Loucy (cell line): ENCODE measurements at regions not wholly inside any gene's neighbourhood (a gene's known extent, or its start where the extent isn't known, plus 50 kb on each side); places are given as distances from the start of the nearest gene placed in this dataset.

ENCODE experiments used
- H2AFZ ChIP-seq: fragments of 200-600 bp; sonication (generic); 2 replicates; pipeline ENCODE4 v1.6.0; 2016; ENCODE audit warnings: antibody characterized with exemption, mild to moderate bottlenecking, low read length, moderate library complexity
- H3F3A ChIP-seq: fragments of 200-600 bp; 2 replicates; pipeline ENCODE4 v1.6.0; 2016; ENCODE audit warnings: antibody characterized with exemption, low read depth, mild to moderate bottlenecking
- H3K27me3 ChIP-seq: fragments of 200-600 bp; sonication (generic); 2 replicates; pipeline ENCODE4 v1.6.1; 2014; ENCODE audit warnings: low read length, mild to moderate bottlenecking; ENCODE audit not compliant: insufficient read depth, poor library complexity, severe bottlenecking
- H3K36me3 ChIP-seq: fragments of 200-600 bp; sonication (generic); 2 replicates; pipeline ENCODE4 v1.6.1; 2016; ENCODE audit warnings: low read length; ENCODE audit not compliant: insufficient read depth
- H3K4me1 ChIP-seq: fragments of 200-600 bp; sonication (generic); 2 replicates; pipeline ENCODE4 v1.5.1; 2014; ENCODE audit warnings: low read length, mild to moderate bottlenecking; ENCODE audit not compliant: insufficient read depth, poor library complexity, severe bottlenecking
- H3K4me2 ChIP-seq: fragments of 200-600 bp; sonication (generic); 2 replicates; pipeline ENCODE4 v1.6.0; 2014; ENCODE audit warnings: antibody characterized with exemption, low read length, low read depth, mild to moderate bottlenecking; ENCODE audit not compliant: poor library complexity, severe bottlenecking
- H3K4me3 ChIP-seq: fragments of 200-600 bp; sonication (generic); 2 replicates; pipeline ENCODE4 v1.5.1; 2014; ENCODE audit warnings: low read length, mild to moderate bottlenecking, mixed read lengths; ENCODE audit not compliant: poor library complexity, severe bottlenecking
- H3K79me2 ChIP-seq: fragments of 200-600 bp; sonication (generic); 2 replicates; pipeline ENCODE4 v1.6.1; 2014; ENCODE audit warnings: low read length; ENCODE audit not compliant: insufficient read depth
- H3K9ac ChIP-seq: fragments of 200-600 bp; sonication (generic); 2 replicates; pipeline ENCODE4 v1.6.0; 2014; ENCODE audit warnings: mild to moderate bottlenecking, low read depth, low read length, moderate library complexity; ENCODE audit not compliant: poor library complexity, severe bottlenecking
- H3K9me2 ChIP-seq: fragments of 200-600 bp; sonication (generic); replicated peaks from 2 replicates; pipeline ENCODE4 v1.6.1; 2016; ENCODE audit warnings: low read depth, low read length, mixed read lengths
- H3K9me3 ChIP-seq: fragments of 200-600 bp; sonication (generic); 2 replicates; pipeline ENCODE4 v1.6.1; 2014; ENCODE audit warnings: mild to moderate bottlenecking, antibody characterized with exemption, low read length, low read depth; ENCODE audit not compliant: insufficient read depth
- H4K20me1 ChIP-seq: fragments of 200-600 bp; sonication (generic); 2 replicates; pipeline ENCODE4 v1.6.0; 2014; ENCODE audit warnings: antibody characterized with exemption, low read length, mild to moderate bottlenecking; ENCODE audit not compliant: insufficient read depth, poor library complexity, severe bottlenecking
- EZH2phosphoT487 ChIP-seq: fragments of 200-600 bp; IDR thresholded peaks from 2 replicates; pipeline ENCODE4 v1.6.1; 2018; ENCODE audit warnings: antibody characterized with exemption, mild to moderate bottlenecking, moderate library complexity, borderline replicate concordance
- TF ChIP-seq, protein P1 (sequence below): fragments of 200-600 bp; sonication (generic); conservative IDR thresholded peaks from 2 replicates; pipeline ENCODE4 v1.5.1; 2014; ENCODE audit warnings: mild to moderate bottlenecking, antibody characterized with exemption, low read length

DNA sequence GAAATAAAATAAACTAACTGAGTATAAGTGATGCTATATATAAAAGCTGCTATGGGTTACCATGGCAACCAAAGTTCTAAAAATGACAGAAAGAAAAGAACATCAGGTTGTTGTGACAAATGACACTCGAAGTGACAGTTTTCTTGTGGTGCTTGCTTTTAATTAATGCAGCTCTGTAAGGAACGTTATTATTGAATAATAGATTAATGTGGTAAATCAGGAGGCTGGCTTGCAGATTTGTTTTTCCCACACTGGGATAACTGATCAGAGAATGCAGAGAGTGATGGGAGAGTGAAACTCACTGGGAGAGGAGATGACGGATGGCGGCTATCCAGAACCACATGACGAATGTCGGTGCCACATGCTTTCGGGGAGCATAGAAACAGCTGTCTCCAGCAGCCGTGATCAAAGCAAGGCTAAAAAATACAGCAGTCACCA, 207.0 kb upstream of the ATP10A start:
- TF ChIP-seq EZH2phosphoT487, result no peak
- TF ChIP-seq, protein P1, sequence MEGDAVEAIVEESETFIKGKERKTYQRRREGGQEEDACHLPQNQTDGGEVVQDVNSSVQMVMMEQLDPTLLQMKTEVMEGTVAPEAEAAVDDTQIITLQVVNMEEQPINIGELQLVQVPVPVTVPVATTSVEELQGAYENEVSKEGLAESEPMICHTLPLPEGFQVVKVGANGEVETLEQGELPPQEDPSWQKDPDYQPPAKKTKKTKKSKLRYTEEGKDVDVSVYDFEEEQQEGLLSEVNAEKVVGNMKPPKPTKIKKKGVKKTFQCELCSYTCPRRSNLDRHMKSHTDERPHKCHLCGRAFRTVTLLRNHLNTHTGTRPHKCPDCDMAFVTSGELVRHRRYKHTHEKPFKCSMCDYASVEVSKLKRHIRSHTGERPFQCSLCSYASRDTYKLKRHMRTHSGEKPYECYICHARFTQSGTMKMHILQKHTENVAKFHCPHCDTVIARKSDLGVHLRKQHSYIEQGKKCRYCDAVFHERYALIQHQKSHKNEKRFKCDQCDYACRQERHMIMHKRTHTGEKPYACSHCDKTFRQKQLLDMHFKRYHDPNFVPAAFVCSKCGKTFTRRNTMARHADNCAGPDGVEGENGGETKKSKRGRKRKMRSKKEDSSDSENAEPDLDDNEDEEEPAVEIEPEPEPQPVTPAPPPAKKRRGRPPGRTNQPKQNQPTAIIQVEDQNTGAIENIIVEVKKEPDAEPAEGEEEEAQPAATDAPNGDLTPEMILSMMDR, result no peak
- no peaks in the 10 kb centered on the region for H3K9me2 ChIP-seq
- no peaks in the 10 kb centered on the region for H3K79me2 ChIP-seq
- no peaks in the 10 kb centered on the region for H3K36me3 ChIP-seq
- no peak overlapping the region for H3K9ac ChIP-seq
- no peaks in the 10 kb centered on the region for H4K20me1 ChIP-seq
- H3K27me3 ChIP-seq, result no peaks in the 10 kb centered on the region
- H3F3A ChIP-seq, result no peaks in the 10 kb centered on the region
- H3K4me2 ChIP-seq, result no peak overlapping the region
- H3K4me3 ChIP-seq, result no peak overlapping the region
- H2AFZ ChIP-seq, result no peak overlapping the region
- H3K4me1 ChIP-seq, result no peaks in the 10 kb centered on the region
- no peaks in the 10 kb centered on the region; the same call in 1 of the 2 replicates for H3K9me3 ChIP-seq

DNA sequence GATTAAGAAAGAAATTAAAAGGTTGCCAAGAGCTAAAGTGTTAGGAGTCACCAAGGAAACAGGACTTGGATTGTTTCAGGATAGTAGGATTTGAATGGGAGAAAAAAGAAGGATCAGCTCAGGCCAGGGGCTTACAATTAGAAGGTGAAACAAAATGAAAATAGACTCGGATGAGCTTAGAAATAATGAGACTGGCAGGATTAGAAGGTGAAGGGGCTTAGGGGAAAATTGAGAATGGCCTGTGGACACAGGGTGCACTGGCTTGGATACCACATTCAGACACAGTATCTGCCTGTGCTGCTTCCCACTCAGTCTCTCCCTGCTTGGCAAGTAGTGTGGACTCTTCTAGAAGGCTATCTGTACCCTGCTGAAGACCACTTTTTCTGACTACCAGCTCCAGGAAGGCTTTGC, 206.1 kb upstream of the ATP10A start:
- no peak for TF ChIP-seq EZH2phosphoT487
- TF ChIP-seq, protein P1, result no peak

DNA sequence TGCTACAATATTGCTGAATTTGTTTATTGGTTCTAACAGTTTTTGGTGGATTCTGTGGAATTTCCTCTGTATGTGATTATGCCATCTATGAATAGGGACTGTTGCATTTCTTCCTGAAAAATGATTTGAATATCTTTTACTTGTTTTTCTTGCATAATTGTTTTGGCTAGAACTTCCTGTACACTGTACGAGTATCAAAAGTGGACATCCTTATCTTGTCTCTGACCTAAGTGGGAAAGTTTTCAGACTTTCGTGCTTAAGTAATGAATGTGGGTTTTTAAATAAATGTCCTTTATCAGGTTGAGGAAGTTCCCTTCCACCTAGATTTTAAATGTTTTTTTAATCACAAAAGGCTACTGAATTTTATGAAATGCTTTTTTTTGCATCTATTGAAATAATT, 203.8 kb upstream of the ATP10A start:
- TF ChIP-seq EZH2phosphoT487, result no peak
- TF ChIP-seq, protein P1, result no peak
- no peaks in the 10 kb centered on the region for H3K79me2 ChIP-seq
- H3K9ac ChIP-seq, result no peak overlapping the region
- H2AFZ ChIP-seq, result no peak overlapping the region
- no peaks in the 10 kb centered on the region for H3K4me1 ChIP-seq
- no peaks in the 10 kb centered on the region for H3K9me3 ChIP-seq
- no peaks in the 10 kb centered on the region for H3K36me3 ChIP-seq
- no peaks in the 10 kb centered on the region for H3F3A ChIP-seq
- no peaks in the 10 kb centered on the region for H4K20me1 ChIP-seq
- H3K4me3 ChIP-seq, result no peak overlapping the region
- no peaks in the 10 kb centered on the region for H3K9me2 ChIP-seq
- no peak overlapping the region for H3K4me2 ChIP-seq
- H3K27me3 ChIP-seq, result no peaks in the 10 kb centered on the region

More for the DNA sequence above, 206.1 kb upstream of the ATP10A start:
- Histone ChIP-seq H3K36me3 (no peaks in the 10 kb centered on the region), H3K27me3 (no peaks in the 10 kb centered on the region), H3K4me2 (no peak overlapping the region), H4K20me1 (no peaks in the 10 kb centered on the region), H3K4me3 (no peak overlapping the region), H3K9me2 (no peaks in the 10 kb centered on the region), H2AFZ (no peak overlapping the region), H3F3A (no peaks in the 10 kb centered on the region), H3K9me3 (no peaks in the 10 kb centered on the region; the same call in 1 of the 2 replicates), H3K79me2 (no peaks in the 10 kb centered on the region), H3K9ac (no peak overlapping the region), H3K4me1 (no peaks in the 10 kb centered on the region)
